Hepatocyte (in vitro differentiated cells): ENCODE measurements at regions not wholly inside any gene's neighbourhood (a gene's known extent, or its start where the extent isn't known, plus 50 kb on each side); places are given as distances from the start of the nearest gene placed in this dataset.

Experiments used
- DNase-seq: peaks from one replicate; pipeline ENCODE4 v3.0.0-alpha.2; 2016; ENCODE audit warnings: low spot score
- H2AFZ ChIP-seq: fragments of 200-600 bp; sonication (generic); 2 replicates; pipeline ENCODE4 v1.6.0; 2016; ENCODE audit warnings: antibody characterized with exemption, mild to moderate bottlenecking
- H3K27ac ChIP-seq: fragments of 200-600 bp; sonication (generic); 2 replicates; pipeline ENCODE4 v1.5.1; 2016; ENCODE audit warnings: mild to moderate bottlenecking
- H3K27me3 ChIP-seq: fragments of 200-600 bp; sonication (generic); 2 replicates; pipeline ENCODE4 v1.6.1; 2016
- H3K36me3 ChIP-seq: fragments of 200-600 bp; sonication (generic); replicated peaks from 2 replicates; pipeline ENCODE4 v1.5.1; 2016; ENCODE audit warnings: low read depth; ENCODE audit not compliant: insufficient read depth
- H3K4me1 ChIP-seq: fragments of 200-600 bp; sonication (generic); 2 replicates; pipeline ENCODE4 v1.5.1; 2016; ENCODE audit warnings: mild to moderate bottlenecking, moderate library complexity; ENCODE audit not compliant: insufficient read depth
- H3K4me2 ChIP-seq: fragments of 200-600 bp; sonication (generic); 2 replicates; pipeline ENCODE4 v1.6.0; 2016
- H3K4me3 ChIP-seq: fragments of 200-600 bp; sonication (generic); 2 replicates; pipeline ENCODE4 v1.5.1; 2016; ENCODE audit warnings: mild to moderate bottlenecking
- H3K79me2 ChIP-seq: fragments of 200-600 bp; sonication (generic); 2 replicates; pipeline ENCODE4 v1.6.0; 2017; ENCODE audit warnings: mild to moderate bottlenecking
- H3K9me2 ChIP-seq: fragments of 200-600 bp; sonication (generic); replicated peaks from 2 replicates; pipeline ENCODE4 v1.6.0; 2017; ENCODE audit warnings: mild to moderate bottlenecking; ENCODE audit not compliant: insufficient read depth
- H3K9me3 ChIP-seq: fragments of 200-600 bp; sonication (generic); 2 replicates; pipeline ENCODE4 v1.5.1; 2016; ENCODE audit warnings: low read depth, mild to moderate bottlenecking
- H4K20me1 ChIP-seq: fragments of 200-600 bp; sonication (generic); 2 replicates; pipeline ENCODE4 v1.6.0; 2016; ENCODE audit warnings: mild to moderate bottlenecking; ENCODE audit not compliant: insufficient read depth, poor library complexity, severe bottlenecking
- EZH2 ChIP-seq: fragments of 200-600 bp; sonication (generic); IDR thresholded peaks from 2 replicates; pipeline ENCODE4 v1.6.1; 2016; ENCODE audit warnings: antibody characterized with exemption, mild to moderate bottlenecking, borderline replicate concordance
- EZH2phosphoT487 ChIP-seq: fragments of 200-600 bp; sonication (generic); IDR thresholded peaks from one replicate; pipeline ENCODE4 v1.6.1; 2018; ENCODE audit warnings: antibody characterized with exemption, mild to moderate bottlenecking, low read depth, moderate library complexity; ENCODE audit not compliant: unreplicated experiment, severe bottlenecking
- WGBS: methylation state at CpG from one replicate; pipeline ENCODE4 v1.1.6; 2016; ENCODE audit warnings: low lambda C conversion rate; ENCODE audit errors: missing lambda C conversion rate; 5-methylcytosine and 5-hydroxymethylcytosine counted together
- TF ChIP-seq, protein P1 (sequence below): fragments of 200-600 bp; sonication (generic); IDR thresholded peaks from 2 replicates; pipeline ENCODE4 v1.5.1; 2016; ENCODE audit warnings: antibody characterized with exemption, mild to moderate bottlenecking; ENCODE audit not compliant: poor library complexity

DNA sequence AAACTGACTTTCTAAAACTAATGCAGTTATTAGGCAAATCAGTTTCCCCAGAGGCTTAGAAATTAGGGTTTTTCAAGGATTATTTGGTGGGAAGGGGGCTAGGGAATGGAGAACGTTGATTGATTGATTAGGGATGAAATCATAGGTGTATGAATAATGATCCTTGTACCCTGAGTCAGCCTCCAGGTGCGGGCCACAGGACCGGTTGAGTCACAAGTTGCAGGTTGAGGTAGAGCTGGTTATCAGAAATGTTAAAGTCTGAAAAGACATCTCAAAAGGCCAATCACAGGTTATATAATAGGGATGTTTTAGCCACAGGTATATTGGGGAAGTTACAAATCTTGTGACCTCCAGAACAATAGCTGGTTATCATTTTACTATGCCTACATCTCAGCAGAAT, 341.8 kb upstream of the GULP1 start:
- Histone ChIP-seq H3K9me2 (no peaks in the 10 kb centered on the region), H3K36me3 (no peaks in the 10 kb centered on the region), H3K4me1 (no peaks in the 10 kb centered on the region), H3K4me3 (no peak overlapping the region), H3K79me2 (no peaks in the 10 kb centered on the region), H3K9me3 (no peaks in the 10 kb centered on the region), H4K20me1 (no peaks in the 10 kb centered on the region), H2AFZ (no peak overlapping the region), H3K27ac (no peak overlapping the region), H3K4me2 (no peak overlapping the region), H3K27me3 (no peaks in the 10 kb centered on the region)
- DNase-seq: no peak
- TF ChIP-seq EZH2phosphoT487: no peak
- no peak for TF ChIP-seq EZH2
- TF ChIP-seq, protein P1, sequence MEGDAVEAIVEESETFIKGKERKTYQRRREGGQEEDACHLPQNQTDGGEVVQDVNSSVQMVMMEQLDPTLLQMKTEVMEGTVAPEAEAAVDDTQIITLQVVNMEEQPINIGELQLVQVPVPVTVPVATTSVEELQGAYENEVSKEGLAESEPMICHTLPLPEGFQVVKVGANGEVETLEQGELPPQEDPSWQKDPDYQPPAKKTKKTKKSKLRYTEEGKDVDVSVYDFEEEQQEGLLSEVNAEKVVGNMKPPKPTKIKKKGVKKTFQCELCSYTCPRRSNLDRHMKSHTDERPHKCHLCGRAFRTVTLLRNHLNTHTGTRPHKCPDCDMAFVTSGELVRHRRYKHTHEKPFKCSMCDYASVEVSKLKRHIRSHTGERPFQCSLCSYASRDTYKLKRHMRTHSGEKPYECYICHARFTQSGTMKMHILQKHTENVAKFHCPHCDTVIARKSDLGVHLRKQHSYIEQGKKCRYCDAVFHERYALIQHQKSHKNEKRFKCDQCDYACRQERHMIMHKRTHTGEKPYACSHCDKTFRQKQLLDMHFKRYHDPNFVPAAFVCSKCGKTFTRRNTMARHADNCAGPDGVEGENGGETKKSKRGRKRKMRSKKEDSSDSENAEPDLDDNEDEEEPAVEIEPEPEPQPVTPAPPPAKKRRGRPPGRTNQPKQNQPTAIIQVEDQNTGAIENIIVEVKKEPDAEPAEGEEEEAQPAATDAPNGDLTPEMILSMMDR: no peak
- 91% methylated on average over 3 of the region's 3 CpGs for WGBS

DNA sequence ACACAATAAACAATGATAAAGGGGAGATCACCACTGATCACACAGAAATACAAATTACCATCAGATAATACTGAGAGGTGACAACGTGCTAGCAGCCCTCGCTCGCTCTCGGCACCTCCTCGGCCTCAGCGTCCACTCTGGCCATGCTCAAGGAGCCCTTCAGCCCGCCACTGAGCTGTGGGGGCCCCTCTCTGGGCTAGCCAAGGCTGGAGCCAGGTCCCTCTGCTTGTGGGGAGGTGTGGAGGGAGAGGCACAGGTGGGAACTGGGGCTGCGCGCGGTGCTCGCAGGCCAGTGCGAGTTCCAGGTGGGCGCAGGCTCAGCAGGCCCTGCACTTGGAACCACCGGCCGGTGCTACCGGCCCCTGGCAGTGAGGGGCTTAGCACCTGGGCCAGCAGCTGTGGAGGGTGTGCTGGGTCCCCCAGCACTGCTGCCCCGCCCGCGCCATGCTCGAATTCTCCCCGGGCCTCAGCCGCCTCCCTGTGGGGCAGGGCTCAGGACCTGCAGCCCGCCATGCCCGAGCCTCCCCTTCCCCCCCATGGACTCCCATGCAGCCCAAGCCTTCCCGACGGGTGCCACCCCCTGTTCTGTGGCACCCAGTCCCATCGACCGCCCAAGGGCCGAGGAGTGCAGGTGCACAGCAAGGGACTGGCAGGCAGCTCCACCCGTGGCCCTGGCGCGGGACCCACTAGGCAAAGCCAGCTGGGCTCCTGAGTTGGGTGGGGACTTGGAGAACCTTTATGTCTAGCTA, 340.0 kb upstream of the GULP1 start:
- H4K20me1 ChIP-seq: no peaks in the 10 kb centered on the region
- 96% methylated on average over 17 of the region's 32 CpGs for WGBS

DNA sequence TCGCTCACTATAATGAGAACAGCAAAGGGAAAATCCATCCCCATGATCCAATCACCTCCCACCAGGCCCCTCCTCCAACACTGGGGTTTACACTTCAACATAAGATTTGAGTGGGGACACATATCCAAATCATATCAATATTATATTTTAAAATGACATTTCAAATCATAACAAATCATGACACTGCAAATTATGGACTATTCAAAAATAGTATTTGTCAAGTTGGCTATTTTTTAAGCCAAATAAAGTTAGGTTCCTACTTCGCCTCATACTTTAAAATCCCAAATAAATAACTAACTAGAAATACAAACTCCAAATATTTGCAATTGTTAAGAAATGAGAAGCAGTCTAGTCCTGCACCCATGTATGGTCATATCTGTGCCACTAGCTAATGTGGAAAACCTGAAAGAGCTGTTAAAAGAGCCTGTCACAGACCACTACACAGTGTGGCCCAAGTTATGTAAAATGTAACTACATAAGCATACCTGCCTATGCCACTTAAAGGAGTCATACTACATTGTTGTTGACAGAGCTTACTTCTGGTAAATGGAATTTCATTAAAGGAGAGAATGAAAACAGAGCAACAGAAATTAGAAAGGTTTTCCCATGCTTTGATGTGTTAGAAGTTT, 334.7 kb upstream of the GULP1 start:
- no peak for TF ChIP-seq EZH2
- no peak for TF ChIP-seq EZH2phosphoT487
- TF ChIP-seq, protein P1: no peak
- H3K9me3 ChIP-seq: peaks cover 4% of the 10 kb centered on the region
- no peak overlapping the region for H2AFZ ChIP-seq
- no peaks in the 10 kb centered on the region for H4K20me1 ChIP-seq
- no peaks in the 10 kb centered on the region for H3K36me3 ChIP-seq
- no peaks in the 10 kb centered on the region for H3K79me2 ChIP-seq
- H3K4me1 ChIP-seq: no peaks in the 10 kb centered on the region
- H3K9me2 ChIP-seq: no peaks in the 10 kb centered on the region
- H3K4me2 ChIP-seq: no peak overlapping the region
- no peak for DNase-seq
- 96% methylated on average over 2 of the region's 2 CpGs for WGBS
- H3K27me3 ChIP-seq: no peaks in the 10 kb centered on the region
- H3K4me3 ChIP-seq: no peak overlapping the region
- H3K27ac ChIP-seq: no peak overlapping the region

More for the DNA sequence above, 340.0 kb upstream of the GULP1 start:
- Histone ChIP-seq H2AFZ (no peak overlapping the region), H3K4me2 (no peak overlapping the region), H3K9me2 (no peaks in the 10 kb centered on the region), H3K9me3 (peaks cover 4% of the 10 kb centered on the region), H3K79me2 (no peaks in the 10 kb centered on the region), H3K4me3 (no peak overlapping the region), H3K36me3 (no peaks in the 10 kb centered on the region), H3K4me1 (no peaks in the 10 kb centered on the region), H3K27me3 (no peaks in the 10 kb centered on the region), H3K27ac (no peak overlapping the region)
- TF ChIP-seq EZH2: no peak
- TF ChIP-seq EZH2phosphoT487: no peak
- TF ChIP-seq, protein P1: no peak
- DNase-seq: no peak
